ENCODE measurements at regions not wholly inside any gene's neighbourhood (a gene's known extent, or its start where the extent isn't known, plus 50 kb on each side); places are given as distances from the start of the nearest gene placed in this dataset.

DNA sequence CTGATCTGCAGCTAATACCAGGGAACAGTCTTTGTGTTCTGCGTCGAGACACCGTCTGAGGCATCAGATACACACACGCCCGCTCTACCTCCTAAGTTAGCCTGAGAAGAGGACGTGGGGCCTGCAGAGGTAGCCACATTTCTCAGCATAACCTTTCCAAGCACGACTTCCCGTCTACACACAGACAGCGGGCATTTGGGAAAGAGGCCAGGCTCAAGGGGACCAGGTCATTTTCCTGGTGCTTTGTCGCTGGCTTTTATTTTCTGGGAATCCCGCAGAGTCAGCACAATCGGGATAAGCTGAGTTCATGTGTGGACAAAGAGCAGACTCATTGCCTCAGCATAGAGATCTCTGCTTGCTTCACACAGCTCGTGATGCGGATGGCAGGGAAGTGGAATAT, 72.5 kb upstream of the SMYD2 start:
- DNase-seq = no peak

DNA sequence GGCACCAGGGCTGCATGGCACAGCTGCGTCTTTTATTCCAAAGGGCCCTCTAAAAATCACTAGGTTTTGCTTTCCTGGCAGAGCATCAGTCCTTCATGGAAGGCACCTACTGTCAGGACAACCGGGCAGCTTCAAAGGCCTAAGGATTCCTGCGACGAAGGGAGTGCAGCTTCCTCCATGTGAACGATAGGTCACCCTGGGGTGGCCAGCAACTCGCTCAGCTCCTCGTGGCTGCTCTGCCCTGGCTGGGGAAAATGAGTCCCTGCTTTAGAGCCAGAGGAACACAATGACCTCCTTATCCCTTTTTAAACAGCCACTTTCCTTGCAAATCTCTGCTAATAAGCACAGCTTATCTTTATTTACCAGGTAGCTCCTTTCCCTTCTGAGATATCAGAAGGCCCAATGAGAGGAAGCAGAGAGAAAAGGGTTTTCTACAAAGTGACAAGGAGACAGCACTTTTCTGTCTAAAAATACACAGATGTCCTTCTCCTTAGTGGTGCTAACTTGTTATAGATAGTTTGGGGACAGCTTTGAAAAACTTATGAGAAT, 71.6 kb upstream of the SMYD2 start:
- no peak for DNase-seq

- DNase-seq = no peak
Observed at GRCh38 chr1:214213136-214213535, 67.8 kb upstream of the SMYD2 start.

DNA sequence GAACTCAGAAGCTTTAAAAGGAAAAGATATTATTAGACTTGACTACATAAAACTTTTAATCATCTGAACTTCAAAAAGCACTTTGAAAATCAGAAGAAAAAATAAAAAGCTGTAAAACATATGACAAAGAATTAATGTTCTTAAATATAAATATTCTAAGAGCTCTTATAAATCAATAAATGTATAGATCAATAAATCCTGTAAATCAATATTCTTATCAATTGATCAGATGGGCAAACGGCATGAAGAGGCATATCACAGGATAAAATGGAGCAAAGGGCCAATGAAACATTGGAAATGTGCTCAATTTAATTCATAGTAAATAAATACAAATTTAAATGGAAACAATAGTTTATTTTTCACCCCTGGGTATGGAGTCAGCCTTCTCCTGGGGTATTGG, 66.1 kb upstream of the SMYD2 start:
- no peak for DNase-seq

DNA sequence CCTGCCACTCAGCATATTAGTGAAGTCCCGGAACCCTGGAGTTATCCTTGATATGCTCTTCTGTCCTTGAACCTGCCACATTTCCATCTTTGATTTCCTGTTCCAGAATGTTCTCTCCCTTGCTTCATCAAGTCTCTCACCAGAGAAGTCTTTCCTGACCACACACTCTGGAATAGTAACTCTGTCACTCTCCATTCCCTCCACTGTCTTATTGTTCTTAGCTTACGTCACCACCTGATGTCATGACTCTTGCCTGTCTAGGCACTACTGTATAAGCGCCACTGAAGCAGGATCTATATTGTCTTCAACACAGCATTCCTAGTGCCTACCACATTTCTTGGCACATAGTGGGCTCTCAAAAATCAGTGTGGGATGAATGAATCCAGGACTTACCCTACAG, 65.4 kb upstream of the SMYD2 start:
- DNase-seq = no peak

- DNase-seq = no peak
Observed at GRCh38 chr1:214216021-214216420, 64.9 kb upstream of the SMYD2 start.

- DNase-seq = no peak
Observed at GRCh38 chr1:214216779-214217178, 64.2 kb upstream of the SMYD2 start.

DNA sequence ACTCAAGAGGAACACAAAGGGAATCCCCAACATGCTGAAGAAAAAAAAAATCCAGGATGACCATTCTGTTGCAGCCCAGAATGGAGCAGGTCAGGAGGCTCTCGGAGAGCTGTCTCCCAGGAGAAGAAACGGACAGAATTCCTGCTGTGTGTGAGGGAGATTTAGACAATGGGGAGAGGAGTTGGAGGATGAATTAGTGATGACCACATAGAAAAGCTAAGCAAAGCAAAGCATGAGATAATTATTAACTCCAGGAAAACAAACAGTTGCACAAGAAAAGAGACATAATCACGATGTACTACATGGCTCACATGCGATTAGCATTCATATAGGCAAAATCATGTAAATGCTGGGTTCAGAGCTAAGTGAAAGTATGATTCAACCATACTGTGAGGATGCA, 61.1 kb upstream of the SMYD2 start:
- no peak for DNase-seq

- no peak for DNase-seq
Observed at GRCh38 chr1:214220891-214221290, 60.1 kb upstream of the SMYD2 start.

- no peak for DNase-seq
Observed at GRCh38 chr1:214224611-214225354, 56.2 kb upstream of the SMYD2 start.

DNA sequence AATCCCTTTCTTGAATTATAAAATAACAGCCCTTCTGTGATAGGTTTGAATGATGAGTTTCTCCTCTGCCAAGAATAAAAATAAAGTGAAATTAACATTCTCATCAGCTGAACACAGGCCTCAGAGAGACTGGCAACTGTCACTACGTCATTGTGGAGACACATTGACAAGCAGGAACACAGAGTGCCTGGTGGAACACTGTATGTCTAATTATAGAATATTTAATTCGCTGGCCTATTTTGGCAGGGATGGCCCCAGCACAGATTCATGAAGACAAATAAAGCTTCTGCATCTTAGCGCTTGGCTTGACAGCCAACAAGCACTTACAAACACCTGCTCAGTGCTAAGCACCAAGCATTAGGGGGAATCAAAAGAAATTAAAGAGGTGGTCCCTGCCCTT, 52.0 kb upstream of the SMYD2 start:
- DNase-seq = no peak

DNA sequence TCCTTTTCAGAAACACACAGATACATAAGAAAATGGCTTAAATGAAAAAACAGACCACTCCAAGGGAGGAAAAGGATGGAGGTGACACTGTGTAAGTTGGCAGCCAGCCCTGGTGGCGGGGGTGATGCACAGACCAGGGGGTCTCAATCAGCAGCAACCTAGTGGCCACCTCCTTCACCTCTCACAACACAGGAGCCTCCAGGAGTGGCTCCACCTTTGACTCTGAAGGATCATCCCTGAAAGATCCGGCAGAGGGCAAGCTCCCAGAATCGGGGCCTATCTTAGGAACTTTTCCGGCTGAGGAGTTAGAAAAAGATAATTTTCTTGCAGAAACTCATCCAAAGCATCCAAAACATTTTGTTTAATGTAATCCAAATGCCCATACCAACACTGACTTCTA, 51.2 kb upstream of the SMYD2 start:
- no peak for DNase-seq

Data from NCI-H524 treated with DMSO at 0.1 percent for 48 hours (cell line).